HepG2 (cell line): ENCODE measurements at regions not wholly inside any gene's neighbourhood (a gene's known extent, or its start where the extent isn't known, plus 50 kb on each side); places are given as distances from the start of the nearest gene placed in this dataset.
A peak's percentile ranks its signal among the peaks of the same experiment; 100 is the strongest.

Experiments
- ATAC-seq: fragments of 200-7000 bp; cut with Tn5 transposase; 3 replicates; pipeline ENCODE4 v1.9.1; 2020; ENCODE audit warnings: mild to moderate bottlenecking, moderate library complexity
- BruUV-seq: library from RNA; stranded (reverse); fragments of 400-500 nt; replicated peaks from 2 replicates; lab custom pipeline; 2021; lab: Mats Ljungman, UMichigan
- CTCF ChIA-PET: fragments of 300-600 bp; formaldehyde crosslinking; extraction: SDS; loops from one replicate; lab custom pipeline; 2021; ENCODE audit warnings: low total read pairs, inconsistent platforms, low intra/inter-chr PET ratio; lab: Yijun Ruan, JAX
- POLR2A ChIA-PET: fragments of 350-600 bp; sonication (Branson Sonifier 250); formaldehyde crosslinking; loops from one replicate; lab custom pipeline; 2020; ENCODE audit warnings: antibody characterized with exemption, inconsistent platforms; lab: Yijun Ruan, JAX
- DNase-seq: peaks from one replicate; pipeline ENCODE4 v3.0.0-alpha.2; 2015; ENCODE audit warnings: low spot score
- FAIRE-seq: peaks from 3 replicates; lab custom pipeline; 2011; peaks lifted over from hg19 to GRCh38; lab: Jason Lieb, UNC
- H2AFZ ChIP-seq: one replicate; pipeline ENCODE4 v1.6.1; 2011; ENCODE audit warnings: low read length, inconsistent platforms
- H3K27ac ChIP-seq: fragments of 300-600 bp; 3 replicates; pipeline ENCODE4 v1.8.0; 2011; ENCODE audit warnings: mixed run types, mild to moderate bottlenecking, mixed read lengths, low read length, inconsistent platforms; ENCODE audit not compliant: insufficient read depth; ENCODE audit errors: extremely low read length
- H3K27me3 ChIP-seq, 2 experiments: fragments of 200-600 bp in 1 of 2; 2 replicates in 1 of 2; 3 replicates in 1 of 2; pipeline versions ENCODE4 v1.6.0 to v1.8.0; 2011; ENCODE audit warnings: low read length in 2 of 2, mild to moderate bottlenecking in 2 of 2, moderate library complexity in 2 of 2, inconsistent platforms in 1 of 2; ENCODE audit not compliant: insufficient read depth in 2 of 2, control insufficient read depth in 1 of 2
- H3K36me3 ChIP-seq, 2 experiments: fragments of 200-600 bp in 1 of 2; replicated peaks in 1 of 2; 2 replicates in 1 of 2; 3 replicates in 1 of 2; pipeline versions ENCODE4 v1.5.1 to v1.8.0; 2011; ENCODE audit warnings: low read length in 2 of 2, inconsistent platforms in 1 of 2; ENCODE audit not compliant: insufficient read depth in 2 of 2, control insufficient read depth in 1 of 2
- H3K4me1 ChIP-seq: 2 replicates; pipeline ENCODE4 v1.5.1; 2012; ENCODE audit warnings: low read length, inconsistent platforms; ENCODE audit not compliant: insufficient read depth
- H3K4me2 ChIP-seq: 2 replicates; pipeline ENCODE4 v1.6.0; 2011; ENCODE audit warnings: low read depth, low read length, inconsistent platforms
- H3K4me3 ChIP-seq, 3 experiments: fragments of 200-600 bp in 1 of 3; sonication (generic), shearing (Covaris generic) in 1 of 3; replicated peaks in 1 of 3; 2 replicates each; pipeline ENCODE4 v1.5.1; 2011 to 2016; ENCODE audit warnings: low read length in 3 of 3, inconsistent platforms in 2 of 3, low read depth in 2 of 3, mild to moderate bottlenecking in 2 of 3, control low read depth in 1 of 3, mixed read lengths in 1 of 3; ENCODE audit not compliant: insufficient read depth in 1 of 3
- H3K79me2 ChIP-seq: one replicate; pipeline ENCODE4 v1.6.1; 2011; ENCODE audit warnings: low read length, inconsistent platforms; ENCODE audit not compliant: insufficient read depth
- H3K9ac ChIP-seq: 2 replicates; pipeline ENCODE4 v1.6.0; 2011; ENCODE audit warnings: mild to moderate bottlenecking, low read depth, low read length, inconsistent platforms; ENCODE audit not compliant: insufficient read depth
- H3K9me3 ChIP-seq: 2 replicates; pipeline ENCODE4 v1.5.1; 2012; ENCODE audit warnings: mild to moderate bottlenecking, low read length
- H4K20me1 ChIP-seq: 2 replicates; pipeline ENCODE4 v1.6.0; 2011; ENCODE audit warnings: inconsistent platforms, mild to moderate bottlenecking, low read length, moderate library complexity; ENCODE audit not compliant: insufficient read depth
- CEBPB ChIP-seq: IDR thresholded peaks from 2 replicates; pipeline ENCODE4 v1.6.1; 2011; ENCODE audit warnings: low read depth, low read length, improper control_type of control experiment, borderline replicate concordance
- MAFF ChIP-seq: IDR thresholded peaks from 2 replicates; pipeline ENCODE4 v1.6.1; 2011; ENCODE audit warnings: low read depth, low read length, improper control_type of control experiment
- MAZ ChIP-seq, 2 experiments: sonication (generic) in 1 of 2; formaldehyde crosslinking in 1 of 2; IDR thresholded peaks; 2 replicates each; pipeline versions ENCODE4 v1.5.0 to v1.6.1; 2012 to 2020; ENCODE audit warnings: low read depth in 2 of 2, mild to moderate bottlenecking in 2 of 2, borderline replicate concordance in 1 of 2, improper control_type of control experiment in 1 of 2, low read length in 1 of 2, missing genetic modification reagents in 1 of 2, moderate library complexity in 1 of 2
- RFXANK ChIP-seq: IDR thresholded peaks from 2 replicates; pipeline ENCODE4 v1.6.1; 2016
- SYNCRIP ChIP-seq: fragments of 200-400 bp; formaldehyde crosslinking; IDR thresholded peaks from 2 replicates; pipeline ENCODE4 v1.6.1; 2018; ENCODE audit warnings: mild to moderate bottlenecking, low read depth, low read length; ENCODE audit not compliant: insufficient read depth
- WGBS: methylation state at CpG from one replicate; pipeline ENCODE4 v1.1.6; 2017; ENCODE audit warnings: low lambda C conversion rate; 5-methylcytosine and 5-hydroxymethylcytosine counted together
- in situ Hi-C: cut with HindIII; loops from 2 replicates; pipeline ENCODE4 v1.10.0; 2017; ENCODE audit warnings: low pct_unique_long_range_greater_than_20kb; ENCODE audit not compliant: extremely low pct_ligation_motif_present
- intact Hi-C: fragments of 100-400 bp; cut with micrococcal nuclease; formaldehyde crosslinking; loops from one replicate; pipeline ENCODE4 v1.10.0; 2022; ENCODE audit not compliant: unreplicated experiment

GRCh38 chr2:145635706-145636427 lies 1115.9 kb upstream of the ZEB2 start:
- no TSS peak for BruUV-seq
- DNase-seq (no peak), ATAC-seq (no peak), FAIRE-seq (no peak)
- no peak overlapping the region for H2AFZ ChIP-seq
- no peak overlapping the region for H3K9ac ChIP-seq
- ChIA-PET POLR2A (no interaction called here), CTCF (no interaction called here)
- no peak overlapping the region for H3K27ac ChIP-seq
- no peak overlapping the region for H3K4me3 ChIP-seq
- no peaks in the 10 kb centered on the region for H3K79me2 ChIP-seq
- WGBS, result 54% methylated on average over 3 of the region's 3 CpGs
- no peaks in the 10 kb centered on the region for H3K36me3 ChIP-seq
- no peaks in the 10 kb centered on the region for H3K9me3 ChIP-seq
- H3K4me1 ChIP-seq, result no peaks in the 10 kb centered on the region
- H3K27me3 ChIP-seq, result 0 out of 5 replicates have a peak, but pooled peaks cover 0 to 1% of the 10 kb centered on the region in 2 experiments
- in situ Hi-C loops (no loop called here), intact Hi-C loops (no loop called here)
- no peak overlapping the region for H3K4me2 ChIP-seq
- TF ChIP-seq SYNCRIP, result no peak
- TF ChIP-seq CEBPB, result peak; percentile 30; the same call in 1 of the 2 replicates
- no peak for TF ChIP-seq MAZ (IDR thresholded peaks at IDR 0.05; ENCODE audit: borderline replicate concordance, low read depth, low read length)
- TF ChIP-seq MAZ (CRISPR knock-in tag; IDR thresholded peaks at IDR 0.05; ENCODE audit: low read depth), result no peak
- H4K20me1 ChIP-seq, result no peaks in the 10 kb centered on the region

GRCh38 chr2:145631561-145631960 lies 1111.6 kb upstream of the ZEB2 start:
- Histone ChIP-seq H3K9me3 (no peaks in the 10 kb centered on the region), H3K79me2 (no peaks in the 10 kb centered on the region), H3K4me3 (no peak overlapping the region), H2AFZ (no peak overlapping the region), H4K20me1 (no peaks in the 10 kb centered on the region), H3K4me2 (no peak overlapping the region), H3K4me1 (no peaks in the 10 kb centered on the region), H3K27ac (no peak overlapping the region), H3K9ac (no peak overlapping the region), H3K36me3 (no peaks in the 10 kb centered on the region)
- no peak for DNase-seq
- 4% methylated on average over 1 of the region's 1 CpG for WGBS
- CTCF ChIA-PET, result no interaction called here
- in situ Hi-C loops (no loop called here), intact Hi-C loops (no loop called here)
- ATAC-seq, result no peak
- BruUV-seq, result no TSS peak
- FAIRE-seq, result no peak
- POLR2A ChIA-PET, result no interaction called here
- TF ChIP-seq RFXANK (CRISPR knock-in tag) (no peak), MAFF (0 out of 2 replicates have a peak, but pooled peaks have one; percentile 21)
- TF ChIP-seq, all 625 proteins: peak for 1
- H3K27me3 ChIP-seq, result 0 out of 5 replicates have a peak, but pooled peaks cover 0 to 1% of the 10 kb centered on the region in 2 experiments
